HG02588 (cell line): ENCODE measurements at regions not wholly inside any gene's neighbourhood (a gene's known extent, or its start where the extent isn't known, plus 50 kb on each side); places are given as distances from the start of the nearest gene placed in this dataset.
A peak's percentile ranks its signal among the peaks of the same experiment; 100 is the strongest.

Experiments used
- ATAC-seq: cut with Tn5 transposase; IDR thresholded peaks from one replicate; pipeline ENCODE4 v1.9.1; 2021; ENCODE audit warnings: mild to moderate bottlenecking, moderate library complexity; ENCODE audit not compliant: unreplicated experiment

DNA sequence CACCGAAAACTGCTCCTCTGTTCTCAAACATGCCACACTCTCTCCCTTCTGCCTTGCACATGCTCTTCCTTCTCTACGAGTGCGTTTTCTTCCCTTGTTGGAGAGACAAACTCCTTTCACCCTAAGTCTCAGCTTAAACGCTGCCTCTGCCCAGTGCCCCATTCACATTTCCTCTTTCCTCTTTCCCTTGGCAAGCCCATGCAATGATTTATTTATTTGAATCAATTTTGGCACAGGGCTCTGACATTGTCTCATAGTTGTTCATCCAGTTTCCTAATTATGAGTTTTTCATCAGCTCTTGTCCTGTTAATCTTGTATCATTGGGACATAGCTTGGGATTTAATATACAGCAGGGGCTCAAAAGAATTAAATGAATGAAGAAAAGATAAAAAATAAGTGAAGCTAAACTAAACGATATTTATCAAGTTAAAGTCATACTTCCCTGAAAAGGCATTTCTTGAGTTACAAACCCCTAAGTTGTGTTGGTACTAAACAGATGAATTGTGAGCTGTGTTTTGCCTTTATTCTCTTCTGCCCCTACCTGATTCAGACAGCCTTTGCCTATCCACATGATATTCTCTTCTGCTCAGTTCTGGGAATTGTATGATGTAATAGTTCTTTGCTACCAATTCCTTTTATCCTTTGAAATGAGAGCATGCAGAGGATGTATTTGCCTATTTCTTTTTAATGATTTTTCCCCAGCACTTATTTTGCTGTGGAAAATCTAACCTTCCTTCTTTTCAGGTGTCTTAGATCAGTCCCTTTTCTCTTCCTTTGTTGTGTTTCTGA is 704.4 kb downstream of the UTRN start:
- ATAC-seq = no peak

DNA sequence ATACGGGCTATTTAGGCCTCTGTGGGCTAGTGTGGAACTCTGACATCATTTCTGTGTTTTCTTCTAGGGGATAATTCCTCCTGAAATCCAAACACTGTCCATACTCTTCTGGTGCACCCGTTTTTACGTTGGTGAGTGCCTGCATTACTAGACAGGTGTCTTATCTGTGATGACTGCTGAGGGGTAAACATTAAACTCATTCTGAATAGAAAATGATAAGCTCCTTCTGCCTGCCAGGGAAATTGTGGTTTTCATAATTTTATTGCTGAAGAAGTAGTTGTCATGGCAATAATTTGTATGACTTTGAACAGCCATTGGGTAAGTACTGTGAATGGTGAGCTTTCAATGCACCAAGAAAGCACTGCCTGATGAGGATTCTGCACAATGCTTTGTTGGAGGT is 705.6 kb downstream of the UTRN start:
- no peak for ATAC-seq

DNA sequence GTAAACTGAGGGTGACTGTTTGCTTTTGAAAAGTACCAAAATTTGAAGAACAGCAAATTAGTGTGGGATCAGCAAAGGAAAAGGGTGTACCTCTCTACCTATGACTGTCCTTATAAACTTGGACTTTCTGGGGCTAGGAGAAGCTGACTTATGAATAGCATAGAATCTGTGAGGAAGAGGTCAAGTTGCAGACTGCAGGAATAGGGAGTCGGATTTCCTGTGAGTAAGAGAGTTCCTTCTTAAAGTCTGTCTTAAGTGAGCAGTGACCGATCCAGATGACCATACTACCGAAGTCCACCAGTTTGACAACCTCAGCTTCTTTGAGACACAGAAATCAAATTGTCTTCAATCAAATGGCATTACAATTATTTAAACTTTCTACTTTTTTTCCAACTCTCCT is 708.7 kb downstream of the UTRN start:
- no peak for ATAC-seq

DNA sequence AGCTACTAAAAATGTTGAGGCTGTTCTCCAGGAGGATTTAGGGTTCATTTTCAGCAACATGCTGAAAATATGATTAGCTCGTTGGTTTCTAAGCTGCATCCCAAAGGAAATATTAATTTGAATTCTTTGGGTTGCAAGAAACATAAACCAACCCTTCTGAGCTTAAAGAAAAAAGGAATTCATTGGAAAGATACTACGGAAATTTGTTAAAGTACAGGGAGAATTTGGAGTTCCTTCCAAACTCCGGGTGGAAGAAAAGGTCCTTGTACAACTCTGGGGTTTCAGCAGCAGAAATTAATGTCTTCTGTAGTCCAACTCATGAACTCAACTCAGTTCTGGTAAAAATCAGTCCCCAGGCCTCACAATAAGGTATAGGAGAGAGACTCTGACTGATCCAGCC is 712.9 kb downstream of the UTRN start:
- ATAC-seq = no peak

DNA sequence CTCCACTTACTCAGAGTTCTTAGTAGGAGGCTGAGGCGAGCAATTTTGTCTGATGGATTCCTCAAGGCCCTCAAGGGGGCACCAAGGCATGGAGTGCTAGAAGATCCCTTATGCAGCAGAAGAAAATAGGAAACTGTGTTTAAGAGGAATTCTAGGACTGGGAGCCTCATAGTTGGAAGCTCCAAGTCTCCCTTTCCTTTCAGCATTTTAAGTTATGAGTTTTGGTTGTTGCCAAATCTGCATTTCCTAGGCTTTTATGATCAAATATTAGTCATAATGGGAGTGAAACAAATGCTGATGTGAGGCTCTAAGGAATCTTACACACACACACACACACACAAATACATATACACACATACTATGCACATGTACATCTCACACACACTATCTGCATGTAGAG is 714.0 kb downstream of the UTRN start:
- no peak for ATAC-seq

DNA sequence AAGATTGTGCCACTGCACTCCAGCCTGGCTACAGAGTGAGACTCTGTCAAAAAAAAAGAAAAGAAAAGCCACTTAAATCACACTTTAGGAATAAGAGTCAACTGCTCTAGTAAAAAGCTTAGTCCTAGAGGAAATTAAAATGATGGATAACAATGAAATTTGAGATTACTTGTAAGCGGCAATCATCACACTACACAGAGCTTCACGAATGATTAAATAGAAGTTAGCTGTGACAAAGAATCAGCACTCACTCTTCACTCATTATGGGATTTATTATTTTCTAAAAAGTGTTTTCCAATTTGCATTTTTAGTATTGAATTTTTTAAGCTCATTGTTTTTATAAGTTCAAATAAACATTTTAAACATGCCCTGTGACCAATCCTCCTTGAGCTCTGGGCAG is 718.0 kb downstream of the UTRN start:
- ATAC-seq = no peak

DNA sequence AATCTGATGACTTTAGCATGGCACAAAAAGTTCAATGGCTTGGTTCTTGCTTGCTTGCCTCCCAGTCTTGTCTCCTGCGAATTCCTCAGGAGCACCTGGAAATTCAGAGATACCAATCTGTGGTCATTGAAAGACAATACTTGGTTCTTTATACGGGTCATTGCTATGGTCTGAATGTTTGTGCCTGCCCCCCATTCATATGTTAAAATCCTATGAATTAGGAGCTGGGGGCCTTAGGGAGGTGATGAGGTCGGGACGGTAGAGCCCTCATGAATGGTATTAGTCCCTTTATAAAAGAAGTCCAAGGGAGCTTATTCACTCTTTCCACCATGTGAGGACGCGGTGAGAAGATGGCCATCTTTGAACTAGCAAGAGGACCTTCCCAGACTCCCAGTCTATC is 721.8 kb downstream of the UTRN start:
- no peak for ATAC-seq

DNA sequence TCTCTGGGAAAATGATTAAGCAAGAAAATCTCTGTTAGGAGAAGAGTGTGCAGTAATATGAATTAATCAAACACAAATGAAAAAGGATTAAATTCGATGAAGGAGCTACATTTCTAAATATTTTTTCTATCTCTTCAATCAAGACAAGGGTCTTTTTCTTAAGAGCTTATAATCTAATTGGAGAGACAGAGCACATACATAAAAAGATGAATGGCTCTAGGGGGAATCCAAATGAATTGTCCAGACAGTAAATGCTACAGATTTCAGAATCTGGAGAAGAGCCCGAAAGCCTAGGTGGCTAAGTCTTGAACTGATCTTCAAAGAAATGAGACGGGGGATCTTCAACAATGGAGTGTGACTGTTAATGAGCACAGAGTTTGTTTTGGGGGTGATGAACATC is 723.6 kb downstream of the UTRN start:
- no peak for ATAC-seq

DNA sequence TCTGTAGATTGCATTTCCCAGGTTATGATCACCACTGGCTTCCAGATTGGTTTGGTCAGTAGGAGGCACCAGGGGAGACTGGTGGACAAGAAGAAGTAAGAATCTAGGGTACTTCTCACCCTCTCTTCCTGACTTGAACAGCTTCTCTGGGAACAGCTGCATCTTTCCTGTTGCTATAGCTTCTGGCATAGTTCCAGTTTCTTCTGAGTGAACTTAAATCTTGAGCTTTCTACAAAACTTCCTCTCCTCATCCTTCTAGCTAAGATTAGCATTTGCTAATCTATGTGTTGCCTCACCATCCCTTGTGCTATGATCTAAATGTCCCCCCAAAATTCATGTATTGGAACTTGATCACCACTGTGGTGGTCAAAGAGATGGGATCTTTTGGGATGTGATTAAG is 724.6 kb downstream of the UTRN start:
- no peak for ATAC-seq

DNA sequence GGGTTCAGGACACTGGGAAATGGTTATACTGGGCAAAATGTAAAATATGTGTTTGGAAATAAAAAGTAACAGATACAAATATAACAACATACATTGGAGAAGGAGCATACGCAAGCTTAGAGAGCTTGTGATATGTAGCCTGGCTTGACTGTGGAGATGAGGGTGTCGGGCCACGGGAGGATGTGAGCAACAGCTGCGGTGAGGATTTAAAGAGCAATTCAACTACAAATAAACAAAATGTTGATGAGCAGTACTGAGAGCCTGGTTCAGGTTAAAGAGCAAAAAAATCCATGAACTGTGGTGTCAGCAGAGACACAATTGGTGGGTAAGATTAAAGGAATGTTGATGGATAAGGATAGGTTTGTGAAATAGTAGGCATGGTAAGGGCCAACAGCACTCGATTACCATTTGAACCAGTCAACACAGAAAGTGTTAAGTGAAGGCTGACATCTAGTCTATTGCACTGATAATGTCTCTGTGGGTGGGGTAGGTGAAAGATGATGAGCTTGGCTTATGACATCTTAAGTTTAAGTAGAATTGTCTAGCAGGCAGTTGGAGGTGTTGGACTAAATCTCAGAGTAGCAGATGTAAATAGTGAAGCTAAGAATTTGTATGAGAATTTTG is 723.2 kb downstream of the EPM2A start:
- ATAC-seq = no peak

DNA sequence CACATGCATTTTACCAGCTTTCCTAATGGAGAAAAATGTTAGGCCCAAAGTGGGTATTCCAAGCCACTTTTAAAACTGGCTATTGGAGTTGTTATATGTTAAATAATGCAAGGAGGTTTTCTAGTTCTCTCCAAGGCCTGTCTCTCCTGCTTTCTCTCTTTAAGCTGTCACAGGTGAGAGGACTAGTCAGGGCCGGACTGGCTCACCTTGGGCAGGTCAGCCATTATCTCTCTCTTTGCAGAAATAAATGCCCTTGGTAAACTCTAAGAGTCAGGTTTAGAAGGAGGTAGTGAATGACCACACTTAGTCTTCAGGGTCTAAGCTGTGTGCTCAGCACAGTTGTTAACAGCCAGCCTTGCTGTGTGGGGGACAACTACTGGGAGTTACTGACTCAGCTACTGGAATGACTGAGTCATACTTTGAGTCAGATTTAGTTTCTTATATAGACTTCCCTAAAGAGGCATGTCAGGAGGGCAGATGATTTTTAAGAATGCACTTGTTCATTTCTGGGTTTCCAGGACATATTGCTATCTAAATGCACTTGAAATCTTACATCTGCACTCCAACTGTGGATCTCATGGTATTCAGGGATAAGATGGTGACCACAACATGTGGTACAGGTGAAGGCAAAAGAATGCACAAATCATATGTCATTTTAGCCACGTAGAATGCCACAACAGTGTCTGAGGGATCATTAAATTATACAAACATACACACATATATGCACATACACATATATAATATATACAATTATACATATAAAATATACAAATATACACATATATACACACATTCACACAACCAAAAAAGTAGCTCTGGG is 719.4 kb downstream of the EPM2A start:
- peak; percentile 99 for ATAC-seq

DNA sequence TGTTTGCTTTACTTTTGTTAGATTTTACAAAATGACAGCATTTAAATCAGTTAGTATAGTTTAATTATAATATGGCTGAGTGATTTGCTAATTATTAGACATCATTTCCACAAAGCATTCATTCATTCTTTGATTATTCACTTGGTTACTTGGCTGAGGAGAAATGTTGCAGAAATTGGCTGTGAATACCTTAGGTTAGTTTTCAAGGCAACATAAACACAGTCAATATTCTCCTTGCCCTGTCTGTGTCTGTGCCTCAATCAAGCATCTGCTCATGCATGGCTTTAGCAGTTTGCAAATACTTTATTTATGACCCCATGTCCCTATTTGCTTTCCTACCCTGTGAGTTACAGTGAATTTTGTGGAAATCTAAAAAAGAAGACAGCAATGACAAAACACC is 718.3 kb downstream of the EPM2A start:
- no peak for ATAC-seq

DNA sequence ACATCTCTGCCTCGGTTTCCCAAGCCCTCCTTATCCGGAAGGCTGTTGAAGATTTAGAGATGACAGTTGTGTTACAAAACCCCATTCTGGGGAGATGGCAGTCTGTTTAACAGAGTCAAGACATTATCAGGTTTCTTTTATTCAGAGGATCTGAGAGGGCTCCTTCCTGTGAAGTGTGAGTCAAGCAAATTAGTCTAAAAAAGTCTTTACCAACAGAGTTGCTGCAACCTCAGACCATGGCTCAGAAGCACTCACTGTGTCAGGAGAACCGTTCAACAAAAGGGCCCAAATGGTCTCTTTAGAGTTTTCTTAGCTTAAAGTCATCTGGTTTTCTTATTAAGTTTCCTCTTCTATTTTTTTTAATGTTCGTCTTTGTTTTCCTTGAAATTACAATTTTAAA is 717.8 kb downstream of the EPM2A start:
- ATAC-seq = no peak

DNA sequence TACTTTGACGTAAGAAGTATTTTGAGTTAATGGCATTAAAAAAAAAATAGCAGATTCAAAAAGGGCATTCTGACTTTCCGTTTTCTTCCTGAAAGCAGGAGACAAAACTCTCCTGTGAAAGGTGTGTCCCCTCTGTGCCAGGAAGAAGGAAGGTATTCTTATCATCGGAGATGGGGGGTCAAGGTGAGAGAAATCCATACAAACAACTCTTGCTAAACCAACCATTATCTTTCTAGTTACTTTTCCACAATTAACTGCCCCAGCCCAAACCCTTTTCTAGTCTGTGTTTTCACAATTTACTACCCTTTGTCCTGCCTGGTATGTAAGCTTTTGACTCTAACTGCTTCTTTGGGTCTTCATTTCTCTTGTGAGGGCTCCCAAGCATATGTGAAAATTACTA is 717.3 kb downstream of the EPM2A start:
- no peak for ATAC-seq

DNA sequence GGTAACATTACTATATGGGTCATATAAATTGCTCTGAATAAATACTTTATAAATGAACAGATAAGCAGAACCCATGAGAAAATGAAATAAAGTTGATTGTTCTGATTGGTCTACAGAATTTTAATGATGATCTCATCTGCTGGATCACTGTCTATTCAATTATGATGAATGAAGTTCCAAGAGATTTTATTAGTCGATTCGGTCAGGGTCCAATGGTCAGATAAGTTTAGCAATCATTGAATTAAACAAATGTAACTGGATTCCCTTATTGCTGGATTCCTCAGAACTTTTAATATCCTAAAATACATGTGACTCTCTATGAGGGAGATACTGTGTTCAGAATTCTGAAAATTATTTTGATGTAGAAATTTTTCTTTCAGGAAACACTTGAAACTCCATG is 715.2 kb downstream of the EPM2A start:
- no peak for ATAC-seq

DNA sequence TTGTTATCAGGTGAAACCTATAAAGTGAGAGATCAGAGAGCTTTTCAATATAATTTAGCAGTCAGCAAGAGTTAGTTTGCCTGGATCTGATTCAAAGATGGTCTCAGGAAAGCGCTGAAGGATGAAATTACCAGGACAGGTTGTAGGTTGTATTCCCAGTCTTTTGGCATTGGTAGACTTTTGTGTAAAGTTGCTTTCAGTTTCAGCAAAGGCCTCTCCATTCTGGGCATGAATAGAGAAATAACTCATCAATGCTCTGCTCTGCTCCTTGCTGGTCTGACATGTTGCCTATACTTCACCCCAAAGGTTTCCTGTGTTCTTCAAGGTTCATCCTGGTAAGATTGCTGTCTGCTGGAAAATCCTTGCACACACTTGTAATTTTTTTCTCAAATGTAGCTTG is 714.8 kb downstream of the EPM2A start:
- ATAC-seq = no peak

DNA sequence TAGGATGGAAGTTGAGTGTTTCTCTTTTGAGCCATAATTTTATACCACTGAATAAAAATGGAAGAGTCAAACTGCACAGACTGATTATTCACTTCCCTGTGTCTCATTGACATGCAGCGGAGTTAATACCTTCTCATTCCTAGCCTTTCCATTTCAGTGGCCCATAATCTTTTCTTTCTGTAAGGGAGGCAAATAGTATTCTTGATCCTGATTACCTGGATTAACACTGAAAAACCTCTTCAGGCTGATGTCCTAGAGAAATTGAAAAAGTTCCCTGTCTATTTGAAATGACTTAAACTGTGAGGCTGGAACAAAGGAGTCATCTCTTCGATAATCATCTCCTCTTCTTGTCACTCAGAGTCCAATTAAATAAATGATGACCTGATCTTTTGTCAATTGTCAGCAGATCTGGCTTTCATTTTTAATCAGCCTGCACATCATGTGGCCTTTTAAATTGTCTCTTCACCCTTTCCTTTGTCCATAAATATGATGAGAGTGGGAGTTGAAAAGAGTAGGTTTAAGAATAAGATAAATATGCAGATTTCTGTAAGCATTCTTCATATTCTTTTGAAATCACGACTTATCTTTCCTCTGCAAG is 713.0 kb downstream of the EPM2A start:
- ATAC-seq = no peak

DNA sequence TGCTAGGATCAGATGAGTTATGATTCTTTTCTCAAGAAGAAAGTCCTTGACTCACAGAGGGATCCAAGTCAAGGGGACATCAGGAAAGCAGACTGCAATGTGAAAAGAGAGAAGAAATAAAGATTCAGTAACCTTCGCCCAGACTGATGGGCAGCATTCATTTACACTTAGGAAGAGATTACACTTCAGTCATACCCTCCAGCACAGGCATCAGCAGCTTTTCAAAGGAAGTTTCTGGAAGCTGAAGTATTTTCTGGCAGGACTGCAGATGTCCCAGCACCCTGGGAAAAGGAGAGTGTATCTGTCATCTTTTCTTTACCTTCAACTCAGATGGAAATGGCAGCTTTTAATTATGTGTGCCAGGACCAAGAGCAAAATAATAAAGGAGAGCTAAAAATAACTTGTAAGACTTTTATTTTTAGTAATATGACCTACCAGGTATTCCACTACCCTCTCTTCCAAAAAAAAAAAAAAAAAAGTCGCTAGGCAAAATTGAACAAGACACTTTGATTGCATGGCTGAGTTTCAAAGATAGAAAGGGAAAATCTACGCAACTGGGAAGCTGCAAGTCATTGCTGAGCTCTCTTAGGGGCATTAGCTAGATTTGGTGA is 712.1 kb downstream of the EPM2A start:
- ATAC-seq = no peak

DNA sequence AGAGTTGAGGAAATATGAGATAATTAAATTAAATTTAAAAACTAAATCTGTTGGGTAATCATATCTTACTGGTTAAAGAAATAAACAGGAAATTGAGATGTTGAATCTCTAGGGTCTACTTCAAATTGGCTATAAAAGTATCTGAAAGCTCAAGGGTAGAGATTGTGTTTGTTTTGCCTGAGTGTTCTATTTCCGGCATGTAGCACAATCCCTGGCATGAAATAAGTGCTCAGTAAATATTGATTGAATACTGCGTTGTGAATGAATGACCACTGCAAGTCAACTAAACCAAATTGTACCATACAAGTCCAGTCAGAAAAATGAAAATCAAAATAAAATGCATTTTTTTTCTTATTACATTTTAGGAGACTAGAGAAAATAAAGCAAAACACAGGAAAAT is 709.8 kb downstream of the EPM2A start:
- no peak for ATAC-seq

DNA sequence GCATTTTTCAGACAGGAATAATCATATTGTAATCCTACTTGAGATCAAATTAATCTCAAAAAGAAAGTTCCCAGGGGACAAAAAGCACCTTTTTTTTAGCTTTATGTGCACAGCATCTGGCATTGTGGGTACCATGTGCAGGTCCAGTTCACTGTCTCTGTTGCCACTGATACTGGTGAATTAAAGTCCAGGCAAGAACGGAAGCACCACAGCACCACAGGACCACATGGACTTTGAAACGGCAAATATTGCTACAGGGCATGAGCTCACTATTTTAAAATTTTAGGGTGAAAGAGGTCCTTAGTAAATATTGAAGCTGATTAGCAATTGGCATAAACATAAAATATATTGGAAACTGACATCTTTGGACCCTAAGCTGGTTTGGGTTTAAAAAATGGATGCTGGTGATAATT is 709.0 kb downstream of the EPM2A start:
- no peak for ATAC-seq

DNA sequence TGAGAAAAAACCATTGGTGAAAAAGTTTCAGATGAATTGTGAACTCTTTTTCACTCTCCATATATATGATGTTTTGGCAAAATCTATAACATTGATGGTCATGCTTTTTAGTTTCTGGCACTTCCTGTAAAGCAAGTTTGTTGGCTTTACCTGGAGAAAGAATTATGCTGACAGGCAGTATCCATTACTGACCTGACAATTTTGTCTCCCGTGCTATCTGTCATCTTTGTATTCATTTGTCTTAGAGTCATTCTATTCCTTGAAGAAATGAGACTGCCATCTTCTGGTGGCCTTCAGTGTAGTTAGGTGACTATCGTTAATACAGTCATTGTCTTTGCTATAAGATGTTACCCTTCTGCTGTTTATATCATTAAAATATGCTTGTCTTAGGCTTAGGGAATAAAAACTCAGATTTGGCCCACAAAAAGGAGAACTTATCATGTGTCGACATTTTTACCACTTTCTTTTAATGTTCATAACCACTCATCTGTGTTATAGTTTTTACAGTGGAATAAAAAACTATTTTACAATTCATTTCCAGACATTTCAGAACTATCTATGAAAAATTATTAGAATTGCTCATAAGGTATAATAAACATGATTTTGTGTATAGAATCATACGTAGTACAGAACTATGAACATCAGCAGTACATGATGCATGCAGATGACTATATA is 707.0 kb downstream of the EPM2A start:
- peak; percentile 69 for ATAC-seq
